KBM-7 (cell line): ENCODE measurements at regions not wholly inside any gene's neighbourhood (a gene's known extent, or its start where the extent isn't known, plus 50 kb on each side); places are given as distances from the start of the nearest gene placed in this dataset.
"Not testable (repeated sequence)": the region's sequence is repeated elsewhere in the genome, so short reads cannot be mapped to it uniquely, and the experiment has no call there.

Experiments
- DNase-seq: peaks from one replicate; pipeline ENCODE4 v3.0.0-alpha.2; 2015
- in situ Hi-C: fragments of 300-500 bp; cut with MboI; formaldehyde crosslinking; loops from 2 replicates; pipeline ENCODE4 v1.14.3; 2020; ENCODE audit warnings: low sequenced_read_pairs, low pct_unique_long_range_greater_than_20kb, mixed read lengths

DNA sequence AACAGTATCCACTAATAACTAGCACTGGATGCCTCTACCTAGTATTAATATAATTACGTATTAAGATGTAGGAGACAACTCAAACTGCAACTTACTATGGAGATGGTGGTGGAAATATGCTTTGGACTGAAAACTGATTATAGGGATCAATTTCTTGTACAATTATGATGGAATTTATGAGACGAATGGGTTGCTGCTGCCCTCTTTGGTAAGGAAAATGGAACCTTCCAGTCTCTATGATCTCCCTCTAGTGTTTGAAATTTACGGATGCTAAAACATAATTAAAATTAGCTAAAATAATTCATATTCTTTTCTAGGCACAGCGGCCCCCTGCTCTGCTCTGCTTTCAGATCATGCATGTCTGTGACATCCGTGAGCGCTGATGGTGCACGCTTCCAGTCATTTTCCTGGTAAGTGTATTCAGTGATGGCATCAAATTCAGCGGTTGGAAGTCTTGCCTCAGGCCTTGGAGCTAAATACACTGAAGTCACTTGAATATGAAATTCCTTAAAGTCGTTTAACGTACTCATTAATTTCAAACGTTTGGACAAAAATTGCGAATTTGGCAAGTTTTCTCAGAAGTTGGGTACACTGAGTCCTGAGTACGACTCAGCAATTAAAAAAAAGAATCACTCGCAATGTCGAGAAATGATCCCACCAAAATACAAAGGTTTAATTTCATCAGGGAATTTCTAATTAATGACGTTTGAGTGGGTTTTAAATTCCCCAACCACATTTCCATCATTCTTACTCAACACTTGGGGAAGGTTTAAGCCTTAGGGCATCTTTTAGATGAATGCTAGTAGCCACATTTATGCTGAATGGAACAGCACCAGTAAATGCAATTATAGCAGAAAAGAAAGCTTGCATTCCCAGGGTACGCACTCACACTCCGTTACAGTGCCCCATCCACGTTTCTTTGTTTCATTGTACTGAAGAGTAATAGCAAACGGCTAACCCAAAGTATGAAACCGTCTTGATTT is 132.6 kb downstream of the NR2F2 start:
- no peak for DNase-seq
- in situ Hi-C loops, result no loop called here

DNA sequence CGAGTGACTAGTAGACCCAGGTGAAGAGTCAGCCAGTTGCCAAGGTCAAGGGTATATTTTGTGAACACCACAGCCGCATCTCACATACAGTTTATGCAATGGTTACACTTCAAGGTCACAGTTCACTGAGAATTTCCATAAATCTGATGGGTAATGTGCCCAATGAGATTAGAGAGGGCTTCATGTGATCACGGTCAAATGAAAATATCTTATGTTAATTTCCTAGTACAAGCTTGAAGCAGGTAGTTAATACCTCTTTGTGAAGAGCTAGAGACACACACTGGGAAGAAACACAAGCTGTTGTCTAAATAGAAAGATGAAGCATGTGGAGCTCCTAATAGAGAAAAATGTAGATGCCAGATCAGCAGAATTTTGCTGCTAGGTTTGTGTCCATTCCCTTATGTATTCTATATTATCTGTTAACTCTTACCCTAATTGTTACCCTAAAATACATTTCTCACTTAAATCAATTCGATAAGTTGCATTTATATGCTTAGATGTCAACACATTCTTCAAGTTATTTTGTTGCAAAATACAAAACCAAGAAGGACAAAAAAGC is 136.0 kb downstream of the NR2F2 start:
- DNase-seq, result no peak
- in situ Hi-C loops, result no loop called here

DNA sequence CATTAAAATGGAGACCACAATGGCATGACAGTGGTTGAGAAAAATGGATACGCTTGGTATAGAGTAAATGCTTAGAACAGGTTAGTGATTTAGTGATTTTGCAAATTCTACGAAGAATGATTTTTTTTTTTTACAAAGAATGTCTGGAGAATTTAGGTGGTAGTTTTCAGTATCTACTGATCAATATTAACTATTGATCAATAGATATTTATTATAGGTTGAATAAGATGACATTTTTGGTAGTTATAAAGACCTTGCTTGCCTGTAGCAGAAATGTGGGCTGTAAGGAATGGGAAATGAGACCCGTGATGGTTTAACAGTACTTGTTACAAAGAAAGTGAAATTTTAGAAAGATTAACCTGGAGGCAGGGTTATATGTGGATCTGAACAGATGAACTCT is 137.5 kb downstream of the NR2F2 start:
- in situ Hi-C loops, result no loop called here
- no peak for DNase-seq

DNA sequence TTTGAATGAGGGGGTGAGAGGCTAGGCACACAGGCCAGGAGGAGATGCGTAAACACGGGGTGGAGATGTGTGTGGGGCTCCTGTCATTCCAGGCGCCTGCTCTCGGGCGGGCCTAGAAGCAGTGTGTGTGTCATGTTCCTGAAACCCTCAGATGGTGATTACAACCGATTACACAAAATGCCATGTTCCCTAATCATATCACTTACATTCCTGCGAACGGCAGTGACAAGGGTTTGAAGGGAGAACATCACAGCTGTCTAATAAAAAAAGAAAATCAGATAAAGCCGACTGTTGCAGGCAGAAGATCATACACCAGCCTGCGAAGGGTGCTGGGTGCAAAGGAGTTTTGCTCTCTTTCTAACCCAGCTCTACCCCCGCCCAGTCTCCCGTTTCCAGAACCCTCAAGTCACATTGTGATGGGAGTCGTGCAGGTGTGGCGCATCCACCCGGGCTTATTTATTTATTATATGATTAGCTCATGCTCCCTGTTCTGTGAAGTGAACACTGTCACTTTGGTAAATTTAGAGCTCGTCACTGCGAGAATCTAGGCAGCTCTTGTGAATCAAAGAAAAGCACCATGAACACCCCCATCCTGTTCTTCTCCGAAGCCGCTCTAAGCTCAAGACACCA is 140.3 kb downstream of the NR2F2 start:
- in situ Hi-C loops, result no loop called here
- DNase-seq, result no peak

DNA sequence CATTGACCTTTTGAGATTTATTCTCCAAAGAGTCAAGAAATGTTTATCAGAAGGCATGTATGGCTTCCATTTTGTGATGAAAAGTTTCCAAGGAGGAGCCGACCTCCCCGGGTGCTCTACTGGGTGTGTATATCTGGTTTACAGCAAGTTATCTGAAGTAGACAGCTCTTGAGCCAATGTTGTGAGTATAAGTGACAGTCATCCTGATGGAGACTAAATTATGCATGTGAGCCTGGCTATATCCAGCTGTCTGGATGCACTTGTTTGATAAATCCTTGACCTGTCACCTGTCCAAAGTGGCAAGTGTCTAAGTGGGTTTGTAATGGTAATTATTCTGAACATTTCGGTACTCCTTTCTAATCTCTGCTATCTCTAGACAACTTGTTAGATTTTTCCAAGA is 142.2 kb downstream of the NR2F2 start:
- in situ Hi-C loops, result no loop called here
- DNase-seq, result no peak

DNA sequence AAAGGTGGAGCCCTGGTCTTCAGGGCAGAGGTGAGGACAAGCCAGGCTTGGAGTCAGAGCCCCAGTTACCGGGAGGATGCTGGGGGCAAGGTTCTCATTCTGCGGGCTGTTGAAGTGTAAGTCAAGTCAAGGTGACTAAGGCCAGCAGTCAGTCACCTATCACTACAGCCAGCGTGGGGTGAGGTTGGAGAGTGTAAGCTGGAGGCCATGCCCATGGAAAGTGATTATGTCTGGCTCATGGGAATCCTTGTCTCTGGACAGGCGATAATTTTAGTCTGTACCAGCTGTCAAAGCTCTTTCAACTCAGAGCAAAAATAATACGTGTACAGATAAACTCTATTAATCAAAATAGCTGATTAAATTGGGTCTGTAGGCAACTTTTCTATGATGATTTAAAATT is 143.1 kb downstream of the NR2F2 start:
- DNase-seq, result no peak
- in situ Hi-C loops, result no loop called here

DNA sequence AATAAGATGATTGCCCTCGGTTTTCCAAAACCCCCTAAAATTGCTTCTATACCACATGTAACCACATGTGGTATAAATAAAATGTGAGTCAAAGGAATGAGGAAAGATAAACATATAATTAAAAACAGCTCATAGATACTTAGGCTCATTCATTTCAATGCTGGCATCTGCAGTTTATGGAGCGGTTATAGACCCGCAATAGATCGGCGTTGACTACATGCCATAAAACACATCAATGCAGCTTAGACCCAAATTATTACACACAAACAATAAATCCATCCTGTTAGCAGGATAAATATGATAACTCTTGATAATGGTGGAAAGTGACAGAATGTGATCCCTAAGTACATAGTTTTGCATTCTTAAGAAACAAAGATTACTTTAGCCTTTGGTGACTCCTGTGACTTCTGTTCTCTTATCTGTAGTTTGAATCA is 143.7 kb downstream of the NR2F2 start:
- in situ Hi-C loops, result no loop called here
- no peak for DNase-seq

DNA sequence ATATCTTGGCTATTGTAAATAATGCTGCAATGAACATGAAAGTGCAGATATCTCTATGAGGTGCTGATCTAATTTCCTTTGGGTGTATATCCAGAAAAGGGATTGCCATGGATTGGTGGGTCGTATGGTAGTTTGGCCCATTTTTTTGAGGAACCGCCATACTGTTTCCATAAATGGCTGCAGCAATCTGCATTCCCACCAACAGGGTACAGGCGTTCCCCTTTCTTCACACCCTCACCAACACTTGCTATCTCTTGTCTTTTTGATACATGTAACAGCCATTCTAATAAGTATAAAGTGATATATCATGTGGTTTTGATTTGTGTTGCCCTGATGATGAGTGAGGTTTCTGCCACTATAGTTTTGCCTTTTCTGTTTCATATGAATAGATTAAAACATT is 146.7 kb downstream of the NR2F2 start:
- DNase-seq, result no peak
- in situ Hi-C loops, result no loop called here

DNA sequence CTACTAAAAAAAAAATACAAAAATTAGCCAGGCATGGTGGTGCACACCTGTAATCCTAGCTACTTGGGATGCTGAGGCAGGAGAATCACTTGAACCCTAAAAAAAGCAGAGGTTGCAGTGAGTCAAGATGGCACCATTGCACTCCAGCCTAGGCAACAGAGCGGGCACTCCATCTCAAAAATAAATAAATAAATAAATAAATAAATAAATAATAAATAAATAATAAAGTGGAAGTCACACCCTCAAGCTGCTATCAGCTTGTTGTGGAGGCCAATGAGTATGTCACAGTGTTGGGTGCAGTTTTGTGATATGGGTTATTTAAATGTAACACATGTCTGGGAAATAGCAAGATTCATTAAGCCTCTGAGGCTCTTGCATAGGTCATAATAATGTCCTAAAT is 153.9 kb downstream of the NR2F2 start:
- DNase-seq, in situ Hi-C loops: not testable (repeated sequence)

DNA sequence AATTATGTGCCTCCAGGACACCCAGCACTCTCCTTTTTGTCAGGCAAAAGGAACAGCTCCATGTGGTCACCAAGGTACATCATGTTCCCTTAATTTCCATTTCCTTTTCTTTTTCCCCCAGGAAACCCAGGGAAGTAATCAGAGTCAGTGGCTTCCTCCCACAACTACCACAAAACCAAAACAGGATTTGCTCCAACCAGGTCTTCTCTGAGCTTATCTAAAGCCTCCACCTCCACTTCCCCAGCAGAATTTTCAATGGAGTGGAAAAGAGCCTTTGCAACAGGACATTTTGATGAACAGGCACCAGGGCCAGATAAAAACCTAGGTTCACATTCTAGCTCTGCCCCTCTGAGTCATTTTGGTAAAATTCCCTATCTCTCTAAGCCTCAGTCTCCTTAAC is 154.3 kb downstream of the NR2F2 start:
- peak; percentile 8 for DNase-seq
- in situ Hi-C loops, result no loop called here

DNA sequence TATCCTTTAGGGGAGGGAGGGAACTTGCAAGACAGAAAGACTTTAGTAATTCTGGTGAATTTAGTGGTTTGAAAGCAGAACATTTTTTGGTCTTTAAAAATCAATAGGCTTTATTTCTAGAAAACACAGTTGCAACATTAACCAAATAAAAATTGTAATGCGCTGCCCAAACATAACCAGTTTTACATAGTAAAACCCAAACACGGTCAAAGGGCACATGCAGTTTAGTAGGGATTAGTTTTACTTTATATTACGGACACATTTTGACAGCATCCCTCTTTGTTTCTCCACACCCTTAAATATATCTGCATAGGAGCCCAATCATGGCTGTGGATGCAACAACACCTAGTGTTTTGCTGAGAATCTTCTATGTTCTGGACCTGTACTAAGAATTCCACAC is 156.7 kb downstream of the NR2F2 start:
- in situ Hi-C loops, result no loop called here
- no peak for DNase-seq

DNA sequence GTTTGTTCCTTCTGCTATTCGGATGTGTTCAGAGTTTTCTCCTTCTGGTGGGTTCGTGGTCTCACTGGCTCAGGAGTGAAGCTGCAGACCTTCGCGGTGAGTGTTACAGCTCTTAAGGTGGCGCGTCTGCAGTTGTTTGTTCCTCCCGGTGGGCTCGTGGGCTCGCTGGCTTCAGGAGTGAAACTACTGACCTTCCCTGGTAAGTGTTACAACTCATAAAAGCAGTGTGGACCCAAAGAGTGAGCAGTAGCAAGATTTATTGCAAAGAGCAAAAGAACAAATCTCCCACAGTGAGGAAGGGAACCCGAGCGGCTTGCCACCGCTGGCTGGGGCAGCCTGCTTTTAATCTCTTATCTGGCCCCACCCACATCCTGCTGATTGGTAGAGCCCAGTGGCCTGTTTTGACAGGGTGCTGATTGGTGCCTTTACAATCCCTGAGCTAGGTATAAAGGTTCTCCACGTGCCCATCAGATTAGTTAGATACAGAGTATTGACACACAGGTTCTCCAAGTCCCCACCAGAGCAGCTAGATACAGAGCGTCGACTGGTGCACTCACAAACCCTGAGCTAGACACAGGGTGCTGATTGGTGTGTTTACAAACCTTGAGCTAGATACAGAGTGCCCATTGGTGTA is 160.7 kb downstream of the NR2F2 start:
- DNase-seq, in situ Hi-C loops: not testable (repeated sequence)

DNA sequence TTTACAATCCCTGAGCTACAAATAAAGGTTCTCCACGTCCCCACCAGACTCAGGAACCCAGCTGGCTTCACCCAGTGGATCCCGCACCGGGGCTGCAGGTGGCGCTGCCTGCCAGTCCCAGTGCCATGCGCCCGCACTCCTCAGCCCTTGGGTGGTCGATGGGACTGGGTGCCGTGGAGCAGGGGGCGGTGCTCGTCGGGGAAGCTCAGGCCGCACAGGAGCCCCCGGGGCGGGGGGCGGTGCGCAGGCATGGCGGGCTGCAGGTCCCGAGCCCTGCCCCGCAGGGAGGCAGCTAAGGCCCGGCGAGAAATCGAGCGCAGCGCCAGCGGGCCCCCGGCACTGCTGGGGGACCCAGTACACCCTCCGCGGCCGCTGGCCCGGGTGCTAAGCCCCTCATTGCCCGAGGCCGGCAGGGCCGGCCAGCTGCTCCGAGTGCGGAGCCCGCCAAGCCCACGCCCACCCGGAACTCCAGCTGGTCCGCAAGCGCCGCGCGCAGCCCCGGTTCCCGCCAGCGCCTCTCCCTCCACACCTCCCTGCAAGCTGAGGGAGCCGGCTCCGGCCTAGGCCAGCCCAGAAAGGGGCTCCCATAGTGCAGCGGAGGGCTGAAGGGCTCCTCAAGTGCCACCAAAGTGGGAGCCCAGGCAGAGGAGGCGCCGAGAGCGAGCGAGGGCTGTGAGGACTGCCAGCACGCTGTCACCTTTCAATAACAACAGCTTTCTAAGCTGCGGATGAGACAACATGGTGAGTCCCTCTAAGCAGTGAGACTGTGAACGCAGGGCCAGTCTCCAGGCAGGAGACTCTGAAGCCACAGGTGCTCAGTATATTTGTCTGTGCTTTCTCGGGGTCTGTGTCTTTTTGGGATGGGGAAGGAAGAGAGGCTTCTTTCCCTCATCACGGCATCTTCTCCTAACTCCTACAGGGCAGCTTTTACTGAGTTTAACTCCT is 161.5 kb downstream of the NR2F2 start:
- DNase-seq, in situ Hi-C loops: not testable (repeated sequence)

DNA sequence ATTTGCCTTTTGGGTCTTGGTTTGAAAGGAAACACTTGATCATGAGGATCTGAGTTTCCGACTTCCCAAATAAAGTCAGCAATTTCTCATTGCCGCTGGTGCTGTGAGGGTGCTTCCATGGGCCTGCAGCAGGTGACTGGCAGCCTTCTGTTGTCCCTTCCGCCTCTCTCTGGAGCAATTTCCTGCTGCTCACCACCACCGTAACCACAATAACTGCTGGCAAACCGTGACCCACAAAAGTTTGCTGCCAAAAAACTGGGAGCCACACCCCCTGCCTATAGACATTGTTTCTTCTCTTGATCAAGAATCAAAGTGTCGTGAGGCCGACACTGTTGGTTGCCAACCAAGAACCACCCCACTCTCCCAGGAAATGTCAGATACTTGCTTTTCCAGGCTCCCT is 164.0 kb downstream of the NR2F2 start:
- DNase-seq, result peak; percentile 50
- in situ Hi-C loops, result no loop called here

DNA sequence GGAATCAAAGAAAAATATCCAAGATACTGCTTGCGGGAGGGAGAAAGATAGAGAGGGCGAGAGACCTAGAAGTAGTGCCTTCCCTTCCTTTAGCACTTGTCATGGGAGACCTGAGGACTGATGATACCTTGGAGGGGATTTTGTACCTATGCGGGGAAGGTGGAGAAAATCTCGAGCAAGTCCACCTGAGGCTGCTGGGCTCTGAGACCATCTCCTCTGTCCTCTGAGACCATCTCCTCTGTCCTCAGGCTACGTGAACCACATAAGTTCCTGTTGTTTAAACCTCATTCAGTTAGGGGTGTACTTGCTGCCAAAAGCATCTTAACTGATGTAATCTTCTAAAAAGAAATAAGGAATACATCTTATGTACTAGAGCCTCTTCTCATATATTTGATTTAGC is 164.9 kb downstream of the NR2F2 start:
- no peak for DNase-seq
- in situ Hi-C loops, result no loop called here

DNA sequence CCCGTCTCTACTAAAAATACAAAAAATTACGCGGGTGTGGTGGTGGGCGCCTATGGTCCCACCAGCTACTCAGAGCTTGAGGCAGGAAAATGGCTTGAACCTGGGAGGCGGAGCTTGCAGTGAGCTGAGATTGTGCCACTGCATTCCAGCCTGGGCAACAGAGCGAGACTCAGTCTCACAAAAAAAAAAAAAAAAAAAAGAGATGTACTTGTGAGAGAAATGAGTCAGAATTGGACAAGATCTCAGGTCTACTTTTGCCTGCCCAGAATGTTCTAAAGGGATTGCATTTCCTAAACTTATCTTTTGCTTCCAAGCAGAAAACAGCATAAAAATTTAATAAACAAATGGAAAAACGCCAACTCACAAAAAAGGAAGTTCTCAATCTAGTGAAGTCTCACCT is 167.5 kb downstream of the NR2F2 start:
- DNase-seq, result no peak
- in situ Hi-C loops, result no loop called here

DNA sequence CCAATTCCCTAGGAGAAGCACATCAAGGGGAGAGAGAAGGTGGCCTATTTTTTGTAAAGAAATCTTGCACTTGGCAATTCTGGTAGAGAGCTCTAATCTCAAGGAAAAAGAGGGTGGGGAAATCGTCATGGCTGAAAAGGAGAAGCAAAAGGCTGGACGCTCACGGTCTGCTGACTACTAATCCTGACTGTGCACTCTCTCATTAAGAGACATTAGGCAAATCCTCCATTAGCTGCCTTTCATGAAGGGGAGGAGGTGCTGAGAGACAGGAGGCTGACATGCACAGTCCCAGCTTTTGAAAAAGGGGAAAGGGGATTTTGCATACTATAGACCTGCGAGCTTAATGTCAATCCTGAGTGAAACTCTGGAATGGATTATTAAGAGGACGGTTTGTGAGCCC is 170.0 kb downstream of the NR2F2 start:
- in situ Hi-C loops, result no loop called here
- no peak for DNase-seq

DNA sequence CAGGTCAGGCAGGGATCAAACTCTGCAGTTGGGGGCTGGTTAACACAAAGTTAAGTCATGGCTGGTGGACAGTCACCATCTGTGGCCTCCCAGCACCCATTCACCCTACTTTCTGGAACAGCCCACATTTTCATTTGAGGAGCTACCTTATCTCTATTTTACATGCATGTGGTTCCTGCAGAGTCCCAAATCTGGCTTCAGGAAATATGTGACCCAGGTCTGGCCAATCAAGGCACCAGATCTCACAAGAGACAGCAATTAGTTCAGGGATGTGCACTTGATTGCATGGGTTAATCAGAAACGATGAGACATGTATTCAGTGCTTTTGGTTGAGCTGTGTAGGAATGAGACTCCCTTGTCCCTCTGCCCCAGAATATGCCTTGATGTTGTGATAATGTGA is 170.9 kb downstream of the NR2F2 start:
- no peak for DNase-seq

DNA sequence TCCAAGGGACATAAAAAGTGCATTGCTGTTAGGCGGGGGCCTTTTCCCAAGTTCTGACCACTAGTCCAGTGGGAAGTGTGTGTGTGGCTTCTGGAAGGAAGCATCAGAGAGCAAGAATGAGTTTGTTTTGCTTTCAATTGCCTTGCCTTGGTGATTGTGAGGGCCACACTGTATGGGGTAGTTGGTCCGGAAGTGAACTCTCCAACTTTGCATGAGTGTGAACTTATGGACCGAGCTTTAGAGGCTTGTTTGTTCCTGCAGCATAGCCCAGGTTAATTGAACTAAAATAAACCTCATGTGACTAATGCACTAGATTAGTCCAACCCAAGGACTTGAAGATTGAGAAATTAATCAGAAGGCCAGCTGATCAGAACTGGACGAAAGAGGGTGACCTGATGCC is 171.7 kb downstream of the NR2F2 start:
- no peak for DNase-seq
- in situ Hi-C loops, result no loop called here

More for the DNA sequence above, 170.9 kb downstream of the NR2F2 start:
- in situ Hi-C loops, result no loop called here
